ENCODE measurements at regions not wholly inside any gene's neighbourhood (a gene's known extent, or its start where the extent isn't known, plus 50 kb on each side); places are given as distances from the start of the nearest gene placed in this dataset.

DNA sequence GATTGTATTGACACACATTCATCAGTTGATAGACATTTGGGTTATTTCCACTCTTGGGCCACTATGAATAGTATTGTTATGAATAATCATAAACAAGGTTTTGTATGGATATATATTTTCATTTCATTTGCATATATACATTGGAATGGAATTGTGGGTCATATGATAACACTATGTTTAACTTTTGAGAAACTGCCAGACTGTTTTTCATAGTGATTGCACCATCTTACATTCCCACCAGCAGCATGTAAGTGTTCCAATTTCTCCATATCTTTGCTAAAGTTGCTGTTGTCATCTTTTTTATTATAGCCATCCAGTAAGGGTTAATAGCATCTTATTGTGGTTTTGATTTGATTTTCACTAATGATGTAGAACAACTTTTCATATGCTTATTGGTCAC lies 198.5 kb upstream of the PPFIA2 start:
- DNase-seq (ENCODE audit: low read depth in 2 of 2): no peak

DNA sequence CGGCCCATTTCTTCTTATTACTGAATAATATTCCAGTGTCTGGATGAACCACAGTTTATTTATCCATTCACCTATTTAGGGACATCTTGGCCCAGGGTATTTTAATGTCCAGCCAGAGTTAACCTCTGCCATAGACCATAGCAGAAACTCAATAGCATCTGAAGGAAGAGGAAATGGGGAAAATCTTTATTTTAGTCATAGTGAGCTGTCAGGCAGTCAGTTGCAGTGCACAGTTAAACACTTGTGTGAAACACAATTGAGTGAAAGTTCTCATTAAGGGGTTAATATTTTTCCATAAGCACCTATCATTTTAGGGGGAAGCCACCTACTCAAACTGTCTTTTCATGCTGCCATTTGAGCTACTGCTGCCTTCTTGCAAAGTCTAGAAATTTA lies 197.3 kb upstream of the PPFIA2 start:
- no peak for DNase-seq (ENCODE audit: low read depth in 2 of 2)

DNA sequence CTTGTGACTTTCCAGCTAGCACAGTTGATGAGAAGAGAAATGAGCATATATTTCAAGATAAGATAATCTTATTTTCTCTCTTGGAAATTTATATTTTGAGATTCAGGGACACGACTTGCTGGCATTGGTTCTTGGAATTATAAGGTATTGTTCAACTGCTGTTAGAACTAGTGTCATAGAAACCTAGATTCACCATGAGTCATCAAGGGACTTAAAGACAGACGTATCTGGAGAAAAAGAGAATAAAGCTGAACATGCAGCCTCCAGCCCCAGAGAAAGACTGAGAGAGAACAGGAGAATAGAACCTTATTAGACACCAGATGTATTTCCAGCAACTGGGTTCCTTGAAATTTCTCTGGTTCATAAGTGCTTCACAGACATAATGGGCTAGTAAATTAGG lies 194.4 kb upstream of the PPFIA2 start:
- DNase-seq (ENCODE audit: low read depth in 2 of 2): no peak

DNA sequence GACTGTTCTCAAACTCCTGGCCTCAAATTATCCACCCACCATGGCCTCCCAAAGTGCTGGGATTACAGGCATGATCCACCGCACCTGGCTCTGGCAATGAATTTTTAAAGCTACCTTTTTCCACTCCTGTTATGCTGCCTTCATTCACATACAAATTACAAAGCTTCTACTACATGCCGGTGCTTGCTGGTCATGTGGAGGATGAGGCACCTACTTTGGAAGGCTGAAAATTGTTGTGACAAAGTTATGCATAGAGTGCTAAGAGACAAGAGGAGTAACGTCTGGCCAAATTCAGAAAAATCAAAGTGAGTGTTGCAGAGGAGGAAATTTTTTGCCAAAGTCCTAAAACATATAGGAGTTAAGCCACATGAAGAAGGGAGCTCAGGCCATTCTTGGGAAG lies 191.7 kb upstream of the PPFIA2 start:
- no peak for DNase-seq (ENCODE audit: low read depth in 2 of 2)

DNA sequence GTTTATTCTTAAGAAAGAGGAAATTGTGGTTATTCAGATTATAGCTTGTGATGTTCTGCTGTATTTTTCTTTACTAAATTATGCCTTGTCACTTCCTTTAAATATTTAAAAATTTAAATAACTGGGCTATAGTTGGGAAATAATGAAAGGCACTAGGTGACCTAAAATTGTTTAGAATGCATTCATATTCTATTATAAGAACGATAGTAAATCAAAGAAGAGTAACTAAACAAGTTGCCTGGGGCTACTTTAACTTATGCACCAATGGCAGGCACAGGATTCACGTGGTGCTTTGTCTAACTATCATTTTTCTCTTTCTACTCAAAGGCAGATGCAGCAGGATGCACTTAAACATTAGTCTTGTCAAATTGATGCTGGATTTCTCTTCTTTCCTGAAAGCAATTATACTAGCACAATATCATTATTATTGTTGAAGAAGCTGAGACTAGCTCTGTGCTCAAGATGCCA lies 190.7 kb upstream of the PPFIA2 start:
- no peak for DNase-seq (ENCODE audit: low read depth in 2 of 2)

DNA sequence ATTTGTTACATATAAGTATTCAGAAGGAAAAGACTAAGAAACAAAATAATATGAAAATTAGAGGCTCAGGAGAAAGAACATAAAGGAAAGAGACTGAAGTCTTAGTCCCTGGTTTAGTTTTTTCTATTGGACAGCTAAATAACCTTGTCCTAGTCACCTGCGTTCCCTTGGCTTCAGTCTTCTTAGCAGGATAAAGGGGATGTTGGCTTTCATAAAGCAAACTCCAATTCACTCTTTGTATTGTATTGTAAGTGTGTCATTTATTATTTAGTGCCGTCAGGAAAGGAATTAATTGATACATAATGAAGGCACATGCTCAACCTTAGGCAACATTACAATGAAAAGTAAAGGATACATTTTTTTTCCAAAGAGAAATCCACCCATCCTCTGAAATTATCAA lies 190.3 kb upstream of the PPFIA2 start:
- DNase-seq (ENCODE audit: low read depth in 2 of 2): no peak

DNA sequence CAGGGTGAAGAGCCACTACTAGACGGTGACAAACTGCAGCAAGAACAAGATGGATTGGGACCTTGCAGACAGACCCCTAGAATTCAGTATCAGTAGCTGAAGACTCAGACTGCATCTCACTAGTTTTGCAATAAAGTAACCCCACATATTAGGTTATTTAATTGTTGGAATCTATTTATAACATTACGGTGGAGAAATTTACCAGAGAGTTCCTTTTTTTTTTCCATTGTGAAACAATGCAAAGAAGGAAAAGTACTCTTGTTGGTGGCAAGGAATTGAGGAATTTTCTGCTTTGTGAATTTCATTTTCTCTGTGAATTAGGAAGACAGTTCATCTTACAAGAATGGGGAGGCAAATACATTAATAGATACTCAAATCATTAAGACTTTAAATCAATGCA lies 185.7 kb upstream of the PPFIA2 start:
- DNase-seq (ENCODE audit: low read depth in 2 of 2): no peak

DNA sequence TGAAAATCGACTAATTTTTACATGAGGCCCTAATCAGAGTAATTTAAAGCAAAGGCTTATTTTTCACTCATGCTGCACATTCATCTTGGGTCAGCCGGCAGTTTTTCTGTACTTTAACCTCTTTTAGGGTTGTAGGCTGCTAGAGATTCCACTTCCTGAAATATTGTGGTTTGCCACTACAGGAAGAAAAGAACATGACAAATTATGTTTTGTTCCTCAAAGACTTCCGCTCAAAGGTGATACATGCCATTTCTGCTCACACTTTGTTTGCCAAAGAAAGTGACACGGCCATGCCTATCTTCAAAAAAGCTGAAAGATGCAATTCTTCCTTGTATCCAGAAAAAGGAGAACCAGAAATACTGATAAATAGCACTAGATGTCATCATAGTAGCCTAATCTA lies 183.4 kb upstream of the PPFIA2 start:
- no peak for DNase-seq (ENCODE audit: low read depth in 2 of 2)

DNA sequence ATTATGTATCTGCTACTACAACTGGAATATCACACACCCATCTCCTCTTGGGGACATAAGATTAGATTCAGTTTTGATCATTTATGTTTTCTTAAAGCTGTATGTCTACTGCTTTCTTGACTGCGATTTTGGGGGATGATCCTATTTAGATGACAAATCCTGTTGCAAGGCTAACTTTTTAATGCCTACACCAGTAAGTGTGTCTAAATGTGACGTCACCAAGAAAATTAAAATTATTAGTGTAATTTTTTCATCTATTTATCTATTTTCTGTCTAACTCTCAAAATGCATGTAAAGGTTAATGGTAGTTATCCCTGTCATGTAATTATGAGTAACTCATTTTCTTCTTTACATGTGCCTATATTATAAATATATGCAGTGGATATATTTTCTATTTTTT lies 170.9 kb upstream of the PPFIA2 start:
- no peak for DNase-seq (ENCODE audit: low read depth in 2 of 2)

DNA sequence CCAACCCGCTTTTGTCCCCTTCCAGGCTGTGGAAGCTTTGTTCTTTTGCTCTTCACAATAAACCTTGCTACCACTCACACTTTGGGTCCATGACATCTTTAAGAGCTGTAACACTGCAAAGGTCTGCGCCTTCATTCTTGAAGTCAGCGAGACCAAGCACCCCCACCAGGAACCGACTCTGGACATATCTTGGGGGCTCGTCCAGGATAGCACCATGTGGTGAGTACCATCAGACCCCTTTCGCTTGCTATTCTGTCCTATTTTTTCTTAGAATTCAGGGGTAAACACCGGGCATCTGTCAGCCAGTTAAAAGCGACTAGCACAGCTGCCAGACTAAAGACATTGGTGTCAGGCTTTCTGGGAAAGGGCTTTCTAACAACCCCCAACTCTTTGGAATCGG lies 137.6 kb upstream of the PPFIA2 start:
- DNase-seq (ENCODE audit: low read depth in 2 of 2): peak in 1 of 2 donors; percentile 3

DNA sequence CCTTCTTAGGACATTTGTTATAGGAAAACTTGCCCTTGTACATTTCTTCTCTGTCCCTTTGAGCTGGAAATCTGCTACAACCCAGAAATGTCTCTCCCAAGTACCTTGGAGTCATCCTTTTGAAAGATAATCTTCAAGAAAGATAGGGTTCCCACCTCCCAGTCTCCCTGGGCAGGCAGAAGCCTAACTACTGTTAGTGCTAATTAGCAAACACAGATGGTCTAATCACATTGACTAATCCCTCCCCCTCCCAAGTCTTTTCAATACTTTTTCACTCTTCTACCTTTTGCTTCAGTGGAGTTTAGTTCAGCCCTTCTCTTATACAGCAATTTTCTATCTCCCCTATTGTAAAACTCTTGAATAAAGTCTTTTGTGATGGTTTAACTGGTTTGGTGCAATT lies 129.8 kb upstream of the PPFIA2 start:
- no peak for DNase-seq (ENCODE audit: low read depth in 2 of 2)

DNA sequence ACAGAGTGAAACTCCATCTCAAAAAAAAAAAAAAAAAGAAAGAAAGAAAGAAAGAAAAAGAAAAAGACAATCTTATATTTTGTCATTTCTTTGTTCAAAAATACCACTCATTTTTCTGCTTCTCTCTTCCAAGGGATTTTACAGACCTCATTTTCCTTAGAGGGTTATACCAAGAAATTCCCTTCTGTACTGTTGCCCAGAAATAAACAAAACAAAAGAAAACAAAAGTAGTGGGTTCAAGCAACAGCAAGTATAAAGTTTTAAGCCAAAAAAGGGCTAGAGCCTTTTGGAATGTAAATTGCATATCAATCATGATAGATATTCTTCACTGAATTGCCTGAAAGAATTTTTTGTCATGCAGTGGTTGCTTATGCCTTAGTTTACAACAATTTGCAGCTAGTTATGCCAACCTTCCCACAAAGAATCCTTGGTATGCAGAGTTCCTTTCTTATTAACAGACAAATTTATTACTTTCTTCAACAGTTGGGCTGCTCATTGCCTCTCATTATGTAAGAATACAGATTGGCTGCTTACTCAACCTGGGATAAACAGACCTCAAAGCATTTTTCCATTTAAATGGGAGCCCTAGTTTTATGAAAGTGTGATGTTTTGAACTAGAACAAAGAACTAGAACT lies 129.1 kb upstream of the PPFIA2 start:
- no peak for DNase-seq (ENCODE audit: low read depth in 2 of 2)

DNA sequence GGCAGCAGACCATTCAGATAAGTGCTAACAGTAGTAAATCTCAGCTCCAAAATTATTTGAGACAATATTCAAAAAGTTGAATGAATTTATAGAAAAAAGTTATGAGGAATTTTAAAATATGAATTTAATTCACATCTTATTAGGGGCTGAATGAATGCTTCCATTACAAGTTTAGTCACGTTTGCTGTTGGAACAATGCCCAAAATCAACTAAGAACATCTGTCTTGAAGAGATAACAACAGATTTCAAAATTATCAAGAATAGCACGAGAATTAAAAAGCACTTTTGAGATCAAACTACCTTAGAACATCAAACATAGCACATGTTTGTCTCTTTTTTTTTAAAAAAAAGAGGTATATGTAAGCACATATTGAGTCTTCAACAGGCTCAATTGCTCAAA lies 115.4 kb upstream of the PPFIA2 start:
- DNase-seq (ENCODE audit: low read depth in 2 of 2): no peak

DNA sequence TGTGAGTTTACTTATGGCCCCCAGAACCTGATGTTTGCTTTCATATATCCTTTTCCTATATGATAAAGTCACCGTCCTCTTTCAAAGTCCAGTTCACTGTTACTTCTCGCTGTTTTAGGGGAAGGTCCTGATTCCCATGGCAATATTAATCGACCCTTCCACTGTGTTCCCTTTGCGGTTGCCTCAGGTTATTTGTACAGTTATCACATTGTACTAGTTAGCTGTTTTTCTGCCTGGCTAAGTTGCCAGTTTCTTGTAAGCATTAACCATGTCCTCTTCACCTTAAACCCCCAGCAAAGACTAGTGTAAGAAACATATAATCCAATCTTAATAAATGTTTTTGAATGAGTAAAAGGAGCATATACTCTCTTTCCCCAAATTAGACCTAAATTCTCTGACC lies 115.0 kb upstream of the PPFIA2 start:
- no peak for DNase-seq (ENCODE audit: low read depth in 2 of 2)

DNA sequence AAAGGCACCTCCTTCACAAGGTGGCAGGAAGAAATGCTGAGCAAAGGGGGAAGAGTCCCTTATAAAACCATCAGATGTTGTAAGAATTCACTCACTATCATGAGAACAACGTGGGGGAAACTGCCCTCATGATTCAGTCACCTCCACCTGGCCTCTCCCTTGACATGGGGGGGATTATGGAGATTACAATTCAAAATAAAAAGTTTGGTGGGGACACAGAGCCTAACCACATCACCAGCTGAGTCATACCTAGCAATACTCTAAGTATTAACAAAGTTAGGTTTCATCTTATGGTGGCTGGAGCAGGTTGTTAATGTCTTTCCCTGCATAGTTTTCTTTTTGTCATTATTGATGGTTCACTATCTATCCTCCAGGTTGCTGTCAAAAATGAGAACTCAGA lies 113.2 kb upstream of the PPFIA2 start:
- DNase-seq (ENCODE audit: low read depth in 2 of 2): no peak

DNA sequence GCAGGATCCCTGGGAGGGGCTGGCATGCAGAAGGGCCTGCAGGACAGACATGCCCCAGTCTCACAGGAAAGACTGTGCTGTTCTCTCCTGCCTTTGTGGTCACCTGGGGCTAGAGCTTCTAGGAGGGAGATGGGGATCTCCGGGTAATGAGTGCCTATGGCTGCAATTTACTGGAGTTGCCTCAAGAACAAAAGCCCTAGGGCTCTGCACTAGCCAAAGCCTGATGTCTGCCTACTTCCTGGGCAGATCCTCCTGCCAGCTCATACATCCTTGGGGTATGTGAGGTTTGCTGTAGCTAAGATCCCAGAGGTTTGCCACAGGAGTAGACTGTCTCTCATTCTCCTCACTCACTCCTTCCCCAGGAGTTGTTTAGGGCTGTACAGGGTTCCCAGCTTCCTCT lies 106.9 kb upstream of the PPFIA2 start:
- DNase-seq (ENCODE audit: low read depth in 2 of 2): no peak

DNA sequence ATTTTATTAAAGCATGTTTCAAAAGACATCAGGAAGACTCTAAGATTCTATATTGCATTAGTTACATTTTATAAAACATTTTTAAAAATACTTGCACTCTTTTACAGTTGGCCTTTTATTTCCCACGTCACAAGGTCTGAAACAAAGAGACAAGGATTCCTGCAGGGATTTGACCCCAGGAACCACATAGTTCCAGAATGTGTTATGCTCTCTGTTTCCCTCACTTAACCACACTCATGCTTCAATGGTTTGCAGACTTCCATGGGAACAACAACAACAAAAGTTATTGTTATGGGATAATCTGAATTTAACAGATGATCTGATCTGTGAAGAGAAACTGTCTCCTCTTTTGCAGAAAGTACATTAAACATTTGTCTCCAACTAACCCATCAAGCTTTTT lies 104.3 kb upstream of the PPFIA2 start:
- no peak for DNase-seq (ENCODE audit: low read depth in 2 of 2)

DNA sequence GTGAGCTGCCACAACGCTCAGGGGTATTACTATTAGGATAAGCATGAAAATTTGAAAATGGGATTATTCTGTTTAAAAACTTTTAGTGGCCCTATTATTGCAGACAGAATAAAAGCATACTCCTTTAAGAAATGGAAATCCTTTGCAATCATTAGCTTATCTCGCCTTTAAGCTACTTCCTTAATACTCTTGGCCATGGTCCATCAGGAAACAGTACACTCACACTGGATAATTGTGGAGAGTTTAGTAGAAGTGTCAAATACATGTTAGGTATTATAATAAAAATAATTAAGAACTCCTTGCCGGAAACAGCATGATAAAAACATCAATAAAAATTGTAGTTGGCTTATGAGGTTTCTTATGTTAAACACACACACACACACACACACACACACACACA lies 100.4 kb upstream of the PPFIA2 start:
- DNase-seq (ENCODE audit: low read depth in 2 of 2): no peak

DNA sequence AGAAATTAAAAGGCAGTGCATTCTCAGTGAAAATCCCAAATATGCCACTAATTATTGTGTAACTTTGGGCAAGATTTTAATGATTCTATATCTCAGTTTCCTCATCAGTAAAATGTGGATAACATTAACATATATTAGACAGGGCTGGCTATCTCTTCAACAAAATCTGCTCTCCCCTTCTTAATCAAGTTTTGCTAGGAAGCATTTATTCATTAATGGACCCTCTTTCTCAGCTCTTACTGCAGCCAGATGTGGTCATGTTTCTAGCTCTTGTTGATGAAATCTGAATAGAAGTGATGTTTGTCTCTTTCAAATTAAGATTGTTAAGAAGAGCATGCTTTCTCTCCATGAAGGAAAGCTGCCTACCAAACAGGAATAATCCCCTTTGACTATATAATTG lies 84.4 kb upstream of the PPFIA2 start:
- no peak for DNase-seq (ENCODE audit: low read depth in 2 of 2)

DNA sequence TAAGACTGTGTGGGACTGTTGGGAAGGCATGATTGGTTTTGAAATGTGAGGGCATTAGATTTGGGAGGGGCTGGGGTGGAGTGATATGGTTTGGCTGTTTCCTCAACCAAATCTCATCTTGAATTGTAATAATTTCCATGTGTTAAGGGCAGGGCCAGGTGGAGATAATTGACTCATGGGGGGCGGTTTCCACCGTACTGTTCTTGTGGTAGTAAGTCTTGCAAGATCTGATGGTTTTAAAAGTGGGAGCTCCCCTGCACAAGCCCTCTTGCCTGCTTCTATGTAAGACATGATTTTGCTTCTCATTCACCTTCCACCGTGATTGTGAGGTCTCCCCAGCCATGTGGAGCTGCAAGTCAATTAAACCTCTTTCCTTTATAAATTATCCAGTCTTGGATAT lies 76.6 kb upstream of the PPFIA2 start:
- DNase-seq (ENCODE audit: low read depth in 2 of 2): peak; percentile 17 to 31

DNA sequence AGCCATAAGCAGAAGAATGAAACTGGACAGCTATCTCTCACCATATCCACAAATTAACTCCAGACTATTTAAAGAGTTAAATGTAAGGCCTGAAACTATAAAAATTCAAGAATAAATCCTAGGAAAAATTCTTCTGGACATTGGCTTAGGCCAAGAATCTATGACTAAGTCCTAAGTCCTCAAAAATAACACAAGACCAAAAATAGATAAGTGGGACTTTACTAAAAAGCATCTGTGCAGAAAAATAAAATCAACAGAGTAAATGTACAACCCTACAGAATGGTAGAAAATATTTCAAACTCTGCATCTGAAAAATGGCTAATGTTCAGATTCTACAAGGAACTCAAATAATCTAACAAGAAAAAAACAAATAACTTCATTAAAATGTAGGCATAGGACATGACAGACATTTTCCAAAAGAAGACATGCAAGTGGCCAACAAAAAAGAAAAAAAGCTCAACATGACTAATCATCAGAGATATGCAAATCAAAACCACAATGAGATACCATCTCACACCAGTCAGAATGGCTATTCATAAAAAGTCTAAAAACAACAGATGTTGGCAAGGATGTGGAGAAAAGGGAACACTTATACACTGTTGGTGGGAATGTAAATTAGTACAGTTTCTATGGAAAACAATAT lies 61.0 kb upstream of the PPFIA2 start:
- no peak for DNase-seq (ENCODE audit: low read depth in 2 of 2)

DNA sequence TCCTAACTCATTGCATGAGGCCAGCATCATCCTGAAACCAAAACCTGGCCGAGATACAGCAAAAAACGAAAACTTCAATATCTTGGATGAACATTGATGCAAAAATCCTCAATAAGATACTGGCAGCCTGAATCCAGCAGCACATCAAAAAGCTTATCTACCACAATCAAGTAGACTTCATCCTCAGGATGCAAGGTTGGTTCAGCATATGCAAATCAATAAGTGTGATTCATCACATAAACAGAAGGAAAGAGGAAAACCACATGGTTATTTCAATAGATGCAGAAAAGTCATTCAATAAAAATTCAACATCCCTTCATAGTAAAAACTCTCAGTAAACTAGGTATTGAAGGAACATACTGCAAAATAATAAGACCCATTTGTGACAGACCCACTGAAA lies 56.5 kb upstream of the PPFIA2 start:
- DNase-seq (ENCODE audit: low read depth in 2 of 2): no peak

DNA sequence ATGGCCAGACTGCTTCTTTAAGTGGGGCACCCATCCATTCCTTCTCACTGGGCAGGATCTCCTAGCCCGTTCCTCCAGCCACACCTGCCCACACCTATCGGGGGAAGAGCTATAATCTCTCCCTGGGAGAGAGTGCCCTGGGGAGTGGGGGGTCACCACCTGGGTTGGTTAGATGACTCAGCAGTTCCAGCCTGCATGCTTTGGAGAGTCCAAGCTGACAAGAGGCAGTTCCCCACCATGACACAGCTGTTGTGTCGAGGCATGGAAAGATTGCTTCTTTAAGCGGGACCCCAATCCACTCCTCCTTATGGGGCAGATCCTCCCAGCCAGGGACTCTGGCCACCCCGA lies 52.6 kb upstream of the PPFIA2 start:
- DNase-seq (ENCODE audit: low read depth in 2 of 2): no peak
